Right lobe of liver (tissue), 6 donors: ENCODE measurements at regions not wholly inside any gene's neighbourhood (a gene's known extent, or its start where the extent isn't known, plus 50 kb on each side); places are given as distances from the start of the nearest gene placed in this dataset.

Experiments used
- ATAC-seq, 4 donors: fragments of 200-7000 bp; cut with Tn5 transposase; one replicate each; pipeline ENCODE4 v1.9.1; 2020; ENCODE audit warnings: mild to moderate bottlenecking in 4 of 4, moderate library complexity in 4 of 4
- DNase-seq, 3 donors: peaks; one replicate each; pipeline ENCODE4 v3.0.0-alpha.2; 2020
- H3K27ac ChIP-seq, 3 donors: fragments of 200-600 bp; one replicate each; pipeline ENCODE4 v1.8.0; 2022
- H3K27me3 ChIP-seq, 2 donors: fragments of 200-600 bp; one replicate each; pipeline ENCODE4 v1.8.0; 2022
- H3K36me3 ChIP-seq, 4 donors: fragments of 200-600 bp; sonication (generic) in 1 of 4; one replicate each; pipeline versions ENCODE4 v1.5.1 to v1.8.0; 2017 to 2022; ENCODE audit warnings: control low read depth in 1 of 4
- H3K4me1 ChIP-seq, 4 donors: fragments of 200-600 bp; sonication (generic) in 1 of 4; one replicate each; pipeline versions ENCODE4 v1.5.1 to v1.8.0; 2017 to 2022; ENCODE audit warnings: control low read depth in 1 of 4
- H3K4me3 ChIP-seq, 3 donors: fragments of 200-600 bp; one replicate each; pipeline ENCODE4 v1.8.0; 2022
- H3K9me3 ChIP-seq, 4 donors: fragments of 200-600 bp; sonication (generic) in 1 of 4; one replicate each; pipeline versions ENCODE4 v1.5.1 to v1.8.0; 2017 to 2022; ENCODE audit warnings: control low read depth in 1 of 4
- CTCF ChIP-seq, 4 donors: fragments of 200-600 bp in 3 of 4; fragments of 450-650 bp in 1 of 4; IDR thresholded peaks; one replicate each; pipeline versions ENCODE4 v1.5.1 to v1.8.0; 2016 to 2022; ENCODE audit warnings: antibody characterized with exemption in 4 of 4, mild to moderate bottlenecking in 2 of 4
- POLR2A ChIP-seq: fragments of 450-650 bp; IDR thresholded peaks from one replicate; pipeline ENCODE4 v1.6.1; 2017; ENCODE audit warnings: antibody characterized with exemption, mild to moderate bottlenecking
- WGBS: methylation state at CpG from one replicate; pipeline ENCODE4 v1.1.6; 2018; ENCODE audit warnings: low coverage, low lambda C conversion rate; ENCODE audit not compliant: insufficient coverage; ENCODE audit errors: missing lambda C conversion rate; 5-methylcytosine and 5-hydroxymethylcytosine counted together
- intact Hi-C, 2 donors: fragments of 100-400 bp; cut with DNase I; formaldehyde crosslinking; loops; one replicate each; pipeline versions ENCODE4 v1.11.2 to v1.14.1; 2022
- donor health status: DM: no; HTN: yes; CAD: no.
- donor health status: DM: no; HTN: no; CAD: no.
- donor health status: DM: no; HTN: no; CAD: no.
- donor health status: DM: no; HTN: yes; CAD: no.
- donor health status: DM: no; HTN: yes; CAD: no.

- H3K36me3 ChIP-seq: no peaks in the 10 kb centered on the region
- H3K9me3 ChIP-seq: no peaks in the 10 kb centered on the region
- no peak for ATAC-seq
- intact Hi-C loops: no loop called here
- 21% methylated on average over 3 of the region's 3 CpGs for WGBS
- DNase-seq: no peak
- H3K27me3 ChIP-seq: no peaks in the 10 kb centered on the region
- no peak for TF ChIP-seq POLR2A
- TF ChIP-seq CTCF (IDR thresholded peaks at IDR 0.05): no peak
- no peak overlapping the region for H3K4me3 ChIP-seq
- no peaks in the 10 kb centered on the region for H3K4me1 ChIP-seq
- H3K27ac ChIP-seq: no peak overlapping the region
Observed at GRCh38 chr5:73254642-73255041, 81.6 kb downstream of the TMEM174 start.

GRCh38 chr5:73253047-73253660 is 80.2 kb downstream of the TMEM174 start:
- DNase-seq: no peak
- Histone ChIP-seq H3K4me3 (no peak overlapping the region), H3K36me3 (no peaks in the 10 kb centered on the region), H3K27me3 (no peaks in the 10 kb centered on the region), H3K9me3 (no peaks in the 10 kb centered on the region), H3K27ac (no peak overlapping the region), H3K4me1 (no peaks in the 10 kb centered on the region)
- 75% methylated on average over 2 of the region's 3 CpGs for WGBS
- TF ChIP-seq POLR2A: no peak
- TF ChIP-seq CTCF (IDR thresholded peaks at IDR 0.05): no peak
- intact Hi-C loops: no loop called here
- no peak for ATAC-seq

GRCh38 chr5:73250645-73251044 is 77.7 kb downstream of the TMEM174 start:
- intact Hi-C loops: no loop called here
- WGBS: 21% methylated on average over 2 of the region's 2 CpGs
- TF ChIP-seq POLR2A (no peak), CTCF (IDR thresholded peaks at IDR 0.05) (no peak)
- ATAC-seq (no peak), DNase-seq (no peak)
- Histone ChIP-seq H3K27ac (no peak overlapping the region), H3K4me3 (no peak overlapping the region), H3K4me1 (no peaks in the 10 kb centered on the region), H3K9me3 (no peaks in the 10 kb centered on the region), H3K27me3 (no peaks in the 10 kb centered on the region), H3K36me3 (no peaks in the 10 kb centered on the region)

GRCh38 chr5:73242735-73243134 is 69.7 kb downstream of the TMEM174 start:
- Histone ChIP-seq H3K36me3 (no peaks in the 10 kb centered on the region), H3K9me3 (peaks cover 0 to 2% (median 0%) of the 10 kb centered on the region in 4 donors), H3K4me1 (no peaks in the 10 kb centered on the region), H3K27ac (no peak overlapping the region), H3K4me3 (no peak overlapping the region), H3K27me3 (peaks cover 0 to 5% of the 10 kb centered on the region in 2 donors)
- WGBS: 34% methylated on average over 2 of the region's 2 CpGs
- ATAC-seq (no peak), DNase-seq (no peak)
- TF ChIP-seq CTCF (IDR thresholded peaks at IDR 0.05) (no peak), POLR2A (no peak)
- intact Hi-C loops: no loop called here

- TF ChIP-seq POLR2A (no peak), CTCF (IDR thresholded peaks at IDR 0.05) (no peak)
- ATAC-seq (no peak), DNase-seq (no peak)
- no peaks in the 10 kb centered on the region for H3K36me3 ChIP-seq
- no peaks in the 10 kb centered on the region for H3K9me3 ChIP-seq
- intact Hi-C loops: no loop called here
- H3K27me3 ChIP-seq: peaks cover 0 to 5% of the 10 kb centered on the region in 2 donors
- no peak overlapping the region for H3K4me3 ChIP-seq
- 93% methylated on average over 2 of the region's 2 CpGs for WGBS
- no peak overlapping the region for H3K27ac ChIP-seq
- H3K4me1 ChIP-seq: peaks cover 0 to 1% (median 0%) of the 10 kb centered on the region in 4 donors
Observed at GRCh38 chr5:73238873-73239272, 65.9 kb downstream of the TMEM174 start.
